ENCODE measurements at regions not wholly inside any gene's neighbourhood (a gene's known extent, or its start where the extent isn't known, plus 50 kb on each side); places are given as distances from the start of the nearest gene placed in this dataset.

DNA sequence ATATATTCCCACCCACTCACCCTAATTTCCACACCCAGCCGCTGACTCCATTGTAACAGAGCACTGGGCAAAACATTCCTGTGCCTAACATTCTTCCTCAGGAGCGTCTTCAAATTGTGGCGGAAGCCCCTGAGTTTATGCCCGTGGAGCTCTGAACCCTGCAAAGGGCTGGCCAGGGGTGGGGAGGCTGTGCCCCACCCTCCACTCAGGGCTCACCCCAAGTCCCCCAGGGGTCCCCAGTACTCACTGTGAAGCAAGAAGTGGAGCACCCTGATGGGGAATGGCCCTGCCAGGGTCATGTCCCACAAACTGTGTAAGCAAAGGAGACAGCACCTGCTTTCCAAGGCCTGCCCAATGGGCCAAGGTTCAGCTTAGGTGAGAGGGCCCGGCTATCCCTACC lies 303.2 kb downstream of the PREX1 start:
- DNase-seq (ENCODE audit: low spot score) (no peak), ATAC-seq (no peak), FAIRE-seq (no peak)
- 29% methylated on average over 5 of the region's 5 CpGs for WGBS (ENCODE audit: low lambda C conversion rate)
- Histone ChIP-seq H2AFZ (ENCODE audit: low read length) (no peak overlapping the region), H3K4me2 (ENCODE audit: low read depth, low read length) (no peak overlapping the region), H4K20me1 (ENCODE audit: insufficient read depth, low read length) (peaks cover 7% of the 10 kb centered on the region; the same call in 1 of the 2 replicates), H3K4me1 (ENCODE audit: insufficient read depth, low read length) (no peaks in the 10 kb centered on the region), H3K27ac (ENCODE audit: extremely low read length, insufficient read depth, low read length) (no peak overlapping the region), H3K36me3 (replicated peaks in 1 of 2; ENCODE audit: control insufficient read depth in 1 of 2, insufficient read depth in 2 of 2, low read length in 2 of 2) (no peaks in the 10 kb centered on the region), H3K9ac (ENCODE audit: insufficient read depth, low read depth, low read length) (no peak overlapping the region), H3K4me3 (replicated peaks in 1 of 3; ENCODE audit: insufficient read depth in 1 of 3, low read depth in 2 of 3, low read length in 3 of 3) (no peak overlapping the region), H3K9me3 (ENCODE audit: low read length) (no peaks in the 10 kb centered on the region), H3K27me3 (ENCODE audit: control insufficient read depth in 1 of 2, insufficient read depth in 2 of 2, low read length in 2 of 2) (no peaks in the 10 kb centered on the region; a peak in 1 of 5 replicates), H3K79me2 (ENCODE audit: insufficient read depth, low read length) (no peaks in the 10 kb centered on the region)
- intact Hi-C loops (cut with micrococcal nuclease; ENCODE audit: unreplicated experiment) (no loop called here), in situ Hi-C loops (cut with HindIII; ENCODE audit: extremely low pct_ligation_motif_present, low pct_unique_long_range_greater_than_20kb) (no loop called here)
- ChIA-PET CTCF (ENCODE audit: low intra/inter-chr PET ratio, low total read pairs) (no interaction called here), POLR2A (no interaction called here)
- TF ChIP-seq ZNF768 (CRISPR knock-in tag; IDR thresholded peaks at IDR 0.05) (no peak), RARG (CRISPR knock-in tag; IDR thresholded peaks at IDR 0.05; ENCODE audit: low read depth) (no peak), KLF12 (CRISPR knock-in tag; IDR thresholded peaks at IDR 0.05; ENCODE audit: borderline replicate concordance) (no peak), ZSCAN30 (CRISPR knock-in tag; IDR thresholded peaks at IDR 0.05) (no peak), ZSCAN22 (CRISPR knock-in tag; IDR thresholded peaks at IDR 0.05) (no peak), MEIS2 (CRISPR knock-in tag; IDR thresholded peaks at IDR 0.05) (no peak), THAP11 (CRISPR knock-in tag; IDR thresholded peaks at IDR 0.05) (no peak), ZNF331 (CRISPR knock-in tag; IDR thresholded peaks at IDR 0.05) (no peak), ZNF749 (CRISPR knock-in tag; IDR thresholded peaks at IDR 0.05; ENCODE audit: borderline replicate concordance) (no peak), ZNF329 (CRISPR knock-in tag; IDR thresholded peaks at IDR 0.05; ENCODE audit: low read depth) (no peak)
- TF ChIP-seq, protein P1, sequence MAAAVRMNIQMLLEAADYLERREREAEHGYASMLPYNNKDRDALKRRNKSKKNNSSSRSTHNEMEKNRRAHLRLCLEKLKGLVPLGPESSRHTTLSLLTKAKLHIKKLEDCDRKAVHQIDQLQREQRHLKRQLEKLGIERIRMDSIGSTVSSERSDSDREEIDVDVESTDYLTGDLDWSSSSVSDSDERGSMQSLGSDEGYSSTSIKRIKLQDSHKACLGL (CRISPR knock-in tag; IDR thresholded peaks at IDR 0.05) = no peak
- TF ChIP-seq, protein P2, sequence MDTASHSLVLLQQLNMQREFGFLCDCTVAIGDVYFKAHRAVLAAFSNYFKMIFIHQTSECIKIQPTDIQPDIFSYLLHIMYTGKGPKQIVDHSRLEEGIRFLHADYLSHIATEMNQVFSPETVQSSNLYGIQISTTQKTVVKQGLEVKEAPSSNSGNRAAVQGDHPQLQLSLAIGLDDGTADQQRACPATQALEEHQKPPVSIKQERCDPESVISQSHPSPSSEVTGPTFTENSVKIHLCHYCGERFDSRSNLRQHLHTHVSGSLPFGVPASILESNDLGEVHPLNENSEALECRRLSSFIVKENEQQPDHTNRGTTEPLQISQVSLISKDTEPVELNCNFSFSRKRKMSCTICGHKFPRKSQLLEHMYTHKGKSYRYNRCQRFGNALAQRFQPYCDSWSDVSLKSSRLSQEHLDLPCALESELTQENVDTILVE (CRISPR knock-in tag; IDR thresholded peaks at IDR 0.05) = no peak
- TF ChIP-seq, protein P3, sequence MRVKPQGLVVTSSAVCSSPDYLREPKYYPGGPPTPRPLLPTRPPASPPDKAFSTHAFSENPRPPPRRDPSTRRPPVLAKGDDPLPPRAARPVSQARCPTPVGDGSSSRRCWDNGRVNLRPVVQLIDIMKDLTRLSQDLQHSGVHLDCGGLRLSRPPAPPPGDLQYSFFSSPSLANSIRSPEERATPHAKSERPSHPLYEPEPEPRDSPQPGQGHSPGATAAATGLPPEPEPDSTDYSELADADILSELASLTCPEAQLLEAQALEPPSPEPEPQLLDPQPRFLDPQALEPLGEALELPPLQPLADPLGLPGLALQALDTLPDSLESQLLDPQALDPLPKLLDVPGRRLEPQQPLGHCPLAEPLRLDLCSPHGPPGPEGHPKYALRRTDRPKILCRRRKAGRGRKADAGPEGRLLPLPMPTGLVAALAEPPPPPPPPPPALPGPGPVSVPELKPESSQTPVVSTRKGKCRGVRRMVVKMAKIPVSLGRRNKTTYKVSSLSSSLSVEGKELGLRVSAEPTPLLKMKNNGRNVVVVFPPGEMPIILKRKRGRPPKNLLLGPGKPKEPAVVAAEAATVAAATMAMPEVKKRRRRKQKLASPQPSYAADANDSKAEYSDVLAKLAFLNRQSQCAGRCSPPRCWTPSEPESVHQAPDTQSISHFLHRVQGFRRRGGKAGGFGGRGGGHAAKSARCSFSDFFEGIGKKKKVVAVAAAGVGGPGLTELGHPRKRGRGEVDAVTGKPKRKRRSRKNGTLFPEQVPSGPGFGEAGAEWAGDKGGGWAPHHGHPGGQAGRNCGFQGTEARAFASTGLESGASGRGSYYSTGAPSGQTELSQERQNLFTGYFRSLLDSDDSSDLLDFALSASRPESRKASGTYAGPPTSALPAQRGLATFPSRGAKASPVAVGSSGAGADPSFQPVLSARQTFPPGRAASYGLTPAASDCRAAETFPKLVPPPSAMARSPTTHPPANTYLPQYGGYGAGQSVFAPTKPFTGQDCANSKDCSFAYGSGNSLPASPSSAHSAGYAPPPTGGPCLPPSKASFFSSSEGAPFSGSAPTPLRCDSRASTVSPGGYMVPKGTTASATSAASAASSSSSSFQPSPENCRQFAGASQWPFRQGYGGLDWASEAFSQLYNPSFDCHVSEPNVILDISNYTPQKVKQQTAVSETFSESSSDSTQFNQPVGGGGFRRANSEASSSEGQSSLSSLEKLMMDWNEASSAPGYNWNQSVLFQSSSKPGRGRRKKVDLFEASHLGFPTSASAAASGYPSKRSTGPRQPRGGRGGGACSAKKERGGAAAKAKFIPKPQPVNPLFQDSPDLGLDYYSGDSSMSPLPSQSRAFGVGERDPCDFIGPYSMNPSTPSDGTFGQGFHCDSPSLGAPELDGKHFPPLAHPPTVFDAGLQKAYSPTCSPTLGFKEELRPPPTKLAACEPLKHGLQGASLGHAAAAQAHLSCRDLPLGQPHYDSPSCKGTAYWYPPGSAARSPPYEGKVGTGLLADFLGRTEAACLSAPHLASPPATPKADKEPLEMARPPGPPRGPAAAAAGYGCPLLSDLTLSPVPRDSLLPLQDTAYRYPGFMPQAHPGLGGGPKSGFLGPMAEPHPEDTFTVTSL (CRISPR knock-in tag; IDR thresholded peaks at IDR 0.05; ENCODE audit: borderline replicate concordance) = no peak
- TF ChIP-seq, protein P4, sequence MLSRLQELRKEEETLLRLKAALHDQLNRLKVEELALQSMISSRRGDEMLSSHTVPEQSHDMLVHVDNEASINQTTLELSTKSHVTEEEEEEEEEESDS (CRISPR knock-in tag; IDR thresholded peaks at IDR 0.05; ENCODE audit: borderline replicate concordance) = no peak
- TF ChIP-seq, protein P5, sequence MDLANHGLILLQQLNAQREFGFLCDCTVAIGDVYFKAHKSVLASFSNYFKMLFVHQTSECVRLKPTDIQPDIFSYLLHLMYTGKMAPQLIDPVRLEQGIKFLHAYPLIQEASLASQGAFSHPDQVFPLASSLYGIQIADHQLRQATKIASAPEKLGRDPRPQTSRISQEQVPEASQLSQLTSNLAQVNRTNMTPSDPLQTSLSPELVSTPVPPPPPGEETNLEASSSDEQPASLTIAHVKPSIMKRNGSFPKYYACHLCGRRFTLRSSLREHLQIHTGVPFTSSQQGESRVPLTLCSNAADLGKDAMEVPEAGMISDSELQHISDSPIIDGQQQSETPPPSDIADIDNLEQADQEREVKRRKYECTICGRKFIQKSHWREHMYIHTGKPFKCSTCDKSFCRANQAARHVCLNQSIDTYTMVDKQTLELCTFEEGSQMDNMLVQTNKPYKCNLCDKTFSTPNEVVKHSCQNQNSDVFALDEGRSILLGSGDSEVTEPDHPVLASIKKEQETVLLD (CRISPR knock-in tag; IDR thresholded peaks at IDR 0.05; ENCODE audit: low read depth) = no peak
- TF ChIP-seq, protein P6, sequence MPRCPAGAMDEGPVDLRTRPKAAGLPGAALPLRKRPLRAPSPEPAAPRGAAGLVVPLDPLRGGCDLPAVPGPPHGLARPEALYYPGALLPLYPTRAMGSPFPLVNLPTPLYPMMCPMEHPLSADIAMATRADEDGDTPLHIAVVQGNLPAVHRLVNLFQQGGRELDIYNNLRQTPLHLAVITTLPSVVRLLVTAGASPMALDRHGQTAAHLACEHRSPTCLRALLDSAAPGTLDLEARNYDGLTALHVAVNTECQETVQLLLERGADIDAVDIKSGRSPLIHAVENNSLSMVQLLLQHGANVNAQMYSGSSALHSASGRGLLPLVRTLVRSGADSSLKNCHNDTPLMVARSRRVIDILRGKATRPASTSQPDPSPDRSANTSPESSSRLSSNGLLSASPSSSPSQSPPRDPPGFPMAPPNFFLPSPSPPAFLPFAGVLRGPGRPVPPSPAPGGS (CRISPR knock-in tag; IDR thresholded peaks at IDR 0.05) = no peak
- BruUV-seq (replicated peaks) = no TSS peak
